HG03442 (cell line): ENCODE measurements at regions not wholly inside any gene's neighbourhood (a gene's known extent, or its start where the extent isn't known, plus 50 kb on each side); places are given as distances from the start of the nearest gene placed in this dataset.

Source experiments
- ATAC-seq: cut with Tn5 transposase; IDR thresholded peaks from one replicate; pipeline ENCODE4 v1.9.1; 2021; ENCODE audit warnings: mild to moderate bottlenecking, moderate library complexity; ENCODE audit not compliant: unreplicated experiment

DNA sequence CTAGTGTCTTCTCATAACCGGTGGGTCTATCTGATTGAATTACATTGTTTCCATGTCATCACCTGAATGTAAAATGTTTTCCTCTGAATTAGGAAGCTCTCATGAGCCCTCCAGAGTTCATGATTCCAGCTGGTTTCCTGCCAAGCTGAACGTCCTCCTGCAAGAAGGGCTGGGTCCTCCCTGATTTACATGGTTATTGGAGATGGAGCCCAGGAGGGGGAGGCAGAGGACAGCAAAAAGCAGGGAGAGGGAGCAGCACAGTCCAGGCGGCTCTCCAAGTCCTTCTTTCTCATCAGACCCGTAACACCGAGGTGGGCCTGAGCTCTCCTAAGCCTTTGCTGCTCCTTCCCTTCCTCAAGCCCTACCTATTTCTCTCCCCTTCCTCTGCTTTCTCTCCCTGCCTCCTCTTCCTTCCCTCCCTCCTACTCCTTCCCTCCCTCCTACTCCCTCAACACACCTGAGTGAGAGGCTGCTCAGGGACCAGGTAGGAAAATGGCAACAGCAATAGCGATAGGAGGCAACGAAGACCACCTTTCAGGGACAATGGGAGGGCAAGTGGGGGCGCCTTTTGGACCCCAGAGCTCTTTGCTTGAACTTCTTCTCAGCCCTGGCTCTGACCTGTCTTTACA lies 265.9 kb downstream of the PRDM2 start:
- ATAC-seq, result no peak

DNA sequence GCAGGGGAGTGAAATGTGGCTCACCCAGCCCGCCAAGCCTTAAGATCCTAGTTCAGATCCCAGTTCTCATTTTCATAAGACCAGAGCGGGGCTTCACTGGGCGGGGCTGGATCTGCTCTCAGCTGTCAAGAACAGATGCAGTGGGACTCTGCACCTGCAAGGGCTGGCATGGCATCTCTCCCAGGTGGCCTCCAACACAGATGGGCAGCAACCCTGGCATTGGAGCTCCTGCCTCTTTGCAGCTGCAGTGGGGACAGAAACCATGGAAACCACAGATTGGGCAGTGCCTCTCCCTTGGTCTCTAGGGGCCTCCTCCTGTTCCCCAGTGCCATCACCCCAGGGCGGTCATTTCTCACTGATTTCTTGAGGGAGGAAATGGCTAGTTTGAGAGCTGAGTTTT lies 267.7 kb downstream of the PRDM2 start:
- no peak for ATAC-seq

DNA sequence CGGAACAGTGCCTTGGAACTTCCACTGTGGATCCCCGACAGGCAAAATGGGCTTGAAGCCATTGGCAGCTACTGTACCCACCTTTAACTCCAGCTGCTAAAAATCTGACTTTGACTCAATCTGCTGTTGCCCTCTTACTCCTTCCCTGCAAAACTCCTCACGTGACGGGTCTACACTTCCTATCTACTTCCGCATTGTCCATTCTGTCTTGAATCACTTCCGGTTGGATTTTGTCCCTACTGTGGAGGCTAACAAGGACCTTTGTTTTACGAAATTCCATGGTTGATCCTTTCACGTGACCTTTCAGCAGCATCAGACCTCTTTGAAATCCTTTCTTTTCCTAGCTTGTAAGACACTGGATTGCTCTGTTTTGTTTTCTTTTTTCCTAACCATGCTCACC lies 268.4 kb downstream of the PRDM2 start:
- no peak for ATAC-seq

DNA sequence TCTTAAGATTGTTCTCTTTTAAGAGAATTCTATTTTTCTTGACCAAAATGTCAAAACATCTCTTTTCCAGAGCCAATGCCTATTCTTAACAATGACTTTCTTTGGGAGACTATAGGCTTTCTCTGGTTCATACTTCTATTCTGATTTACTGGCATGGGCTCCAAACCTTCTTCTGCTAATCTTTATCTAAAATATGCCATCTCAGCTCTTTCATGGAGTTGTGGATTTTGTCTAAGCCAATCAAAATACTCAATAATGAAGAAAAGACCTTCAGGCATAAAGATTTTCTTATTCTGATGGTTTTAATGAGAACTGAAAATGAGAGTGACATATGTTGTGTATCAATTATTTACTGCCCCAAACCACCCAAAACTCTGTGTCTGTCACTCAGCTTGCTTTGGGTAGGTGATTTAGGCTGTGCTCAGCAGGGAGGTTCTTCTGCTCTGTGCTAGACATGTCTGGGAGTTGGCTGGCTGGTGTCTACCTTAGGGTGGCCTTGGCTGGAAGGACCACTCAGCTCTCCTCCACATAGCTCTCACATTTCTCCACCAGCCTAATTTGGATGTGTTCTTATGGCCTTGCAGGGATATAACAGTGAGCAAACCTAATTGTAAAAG lies 270.8 kb downstream of the PRDM2 start:
- no peak for ATAC-seq

DNA sequence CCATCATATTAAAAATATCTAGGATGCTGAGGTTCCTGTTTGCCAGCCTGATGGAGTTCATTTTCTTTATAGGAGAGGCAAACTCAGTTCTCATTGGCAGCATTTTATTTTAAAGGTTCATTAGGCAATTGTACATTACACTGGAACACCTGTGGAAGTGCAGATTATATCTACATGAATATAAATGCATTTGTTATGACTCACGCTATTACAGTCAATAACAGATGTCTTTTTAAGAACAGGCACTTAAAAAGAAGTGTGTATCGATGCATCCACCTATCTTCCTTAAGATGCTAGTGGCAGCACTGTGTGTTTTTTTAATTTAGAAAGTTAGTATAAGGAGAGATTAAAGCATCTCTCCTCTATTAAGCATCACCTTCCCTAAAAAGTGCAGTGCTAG lies 276.5 kb downstream of the PRDM2 start:
- ATAC-seq, result no peak

DNA sequence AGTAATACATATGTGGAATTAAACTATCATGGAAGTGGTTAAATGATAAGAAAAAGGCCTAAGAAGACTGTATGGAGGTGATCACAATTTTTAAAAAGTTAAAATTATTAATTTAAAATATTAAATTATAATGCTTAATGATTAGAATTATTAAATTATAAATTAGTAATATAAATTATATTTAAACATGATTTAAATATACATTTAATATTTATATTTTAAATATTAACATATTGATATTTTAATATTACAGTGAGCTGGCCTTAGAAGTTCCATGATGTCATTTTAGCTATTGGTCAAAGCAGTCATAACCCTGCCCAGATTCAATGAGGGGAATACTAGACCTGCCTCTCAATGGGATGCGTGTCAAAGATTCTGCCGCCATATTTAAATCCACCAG lies 281.2 kb downstream of the PRDM2 start:
- no peak for ATAC-seq

DNA sequence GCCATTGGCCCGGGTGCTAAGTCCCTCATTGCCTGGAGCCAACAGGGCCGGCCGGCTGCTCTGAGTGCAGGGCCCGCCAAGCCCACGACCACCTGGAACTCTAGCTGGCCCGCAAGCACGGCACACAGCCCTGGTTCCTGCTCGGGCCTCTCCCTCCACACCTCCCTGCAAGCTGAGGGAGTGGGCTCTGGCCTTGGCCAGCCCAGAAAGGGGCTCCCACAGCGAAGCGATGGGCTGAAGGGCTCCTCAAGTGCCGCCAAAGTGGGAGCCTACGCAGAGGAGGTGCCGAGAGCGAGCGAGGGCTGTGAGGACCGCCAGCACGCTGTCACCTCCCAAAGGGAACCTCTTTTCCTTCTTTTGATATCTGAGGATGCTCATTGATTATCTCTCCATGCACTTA lies 283.4 kb downstream of the PRDM2 start:
- ATAC-seq, result no peak

DNA sequence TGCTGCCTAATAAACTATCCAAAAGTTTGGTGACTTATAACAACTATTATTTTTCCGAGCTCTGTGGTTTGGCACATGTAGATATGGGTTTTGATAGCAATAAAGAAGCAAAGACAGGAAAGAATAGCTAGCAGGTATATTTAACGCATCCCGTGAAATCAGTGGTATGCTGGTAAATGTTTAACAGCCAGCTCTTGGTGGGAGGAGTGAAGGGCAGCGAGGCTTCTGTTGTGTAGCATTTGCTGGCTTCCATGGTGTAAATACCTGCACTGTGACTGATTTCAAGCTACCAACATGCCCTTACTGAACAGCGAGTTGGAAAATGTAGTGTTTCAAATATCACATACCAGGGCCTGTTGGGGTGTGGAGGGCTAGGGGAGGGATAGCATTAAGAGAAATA lies 291.0 kb downstream of the PRDM2 start:
- ATAC-seq, result no peak

DNA sequence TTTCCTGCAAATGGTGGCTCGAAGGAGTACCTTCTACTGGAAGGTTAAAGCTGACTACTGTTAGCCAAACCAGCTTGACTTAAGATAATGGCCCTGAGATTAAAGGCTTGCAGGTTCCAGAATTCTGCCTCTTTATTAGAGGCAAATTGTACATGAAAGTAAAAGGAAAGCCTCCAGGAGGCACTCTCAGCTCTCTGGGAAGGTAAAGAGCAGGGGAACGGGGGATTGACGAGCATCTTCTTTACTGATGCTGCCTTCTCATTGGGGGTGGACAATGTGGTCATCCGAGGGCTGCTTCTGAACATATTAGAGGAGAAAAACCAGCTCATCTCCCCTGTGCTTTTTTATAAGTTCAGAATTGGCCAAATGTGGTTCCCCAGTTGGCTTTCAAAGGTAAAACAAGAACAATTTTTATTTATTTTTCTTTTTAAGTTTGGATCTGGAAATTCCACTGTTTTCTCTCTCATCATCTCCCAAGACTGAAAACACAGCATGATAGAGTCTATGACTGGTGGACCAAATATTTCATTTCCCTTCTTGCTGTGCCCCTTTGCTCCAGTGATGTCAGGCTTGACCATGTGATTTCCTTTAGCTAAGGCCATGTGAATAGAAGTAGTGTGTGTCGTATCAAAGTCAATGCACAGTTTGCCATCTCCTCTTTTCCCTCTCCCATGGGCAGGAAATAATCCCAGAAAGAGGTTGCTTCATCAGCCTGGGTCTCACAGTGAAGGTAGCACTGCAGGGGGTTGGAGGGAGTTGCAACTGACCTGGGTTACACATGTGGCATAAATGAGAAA lies 292.7 kb downstream of the PRDM2 start:
- ATAC-seq, result no peak

DNA sequence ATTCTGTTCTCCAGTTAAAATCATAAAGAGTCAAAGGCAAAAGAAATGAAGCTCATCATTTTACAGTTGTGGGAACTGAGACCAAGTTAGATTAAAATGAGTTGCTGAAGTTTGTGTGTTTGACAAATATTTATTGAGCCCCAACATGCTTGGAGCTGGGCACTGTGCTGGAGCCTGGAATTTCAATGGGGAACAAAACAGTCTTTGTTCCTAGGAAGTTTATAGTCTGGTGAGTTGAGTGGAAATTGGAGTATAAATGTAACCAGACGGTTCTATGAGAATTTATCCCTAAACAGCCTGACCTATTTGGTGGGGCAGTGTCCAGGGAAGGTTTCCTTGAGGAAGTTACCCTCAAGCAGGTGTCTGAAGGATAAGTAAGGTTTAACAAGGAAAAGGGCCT lies 294.4 kb downstream of the PRDM2 start:
- ATAC-seq, result no peak

DNA sequence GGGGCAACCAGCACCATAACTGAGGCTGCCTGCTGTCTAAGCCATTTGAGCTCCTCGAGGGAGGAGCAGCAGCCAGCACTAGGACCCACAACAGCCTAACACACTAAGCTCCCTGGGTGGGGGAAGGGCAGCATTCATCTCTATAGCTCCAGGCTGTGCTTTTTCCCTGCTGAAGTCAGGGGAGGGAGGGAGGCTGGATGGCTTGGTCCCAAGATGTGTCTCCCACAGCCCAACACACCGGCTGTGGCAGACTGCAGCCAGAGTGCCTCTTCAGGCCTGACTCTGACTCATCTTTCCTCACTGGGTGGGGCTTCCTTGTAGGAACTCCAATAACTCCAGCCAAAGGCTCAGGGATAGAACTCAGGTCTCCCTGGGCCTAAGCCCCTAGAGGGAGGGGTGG lies 296.3 kb downstream of the PRDM2 start:
- no peak for ATAC-seq

DNA sequence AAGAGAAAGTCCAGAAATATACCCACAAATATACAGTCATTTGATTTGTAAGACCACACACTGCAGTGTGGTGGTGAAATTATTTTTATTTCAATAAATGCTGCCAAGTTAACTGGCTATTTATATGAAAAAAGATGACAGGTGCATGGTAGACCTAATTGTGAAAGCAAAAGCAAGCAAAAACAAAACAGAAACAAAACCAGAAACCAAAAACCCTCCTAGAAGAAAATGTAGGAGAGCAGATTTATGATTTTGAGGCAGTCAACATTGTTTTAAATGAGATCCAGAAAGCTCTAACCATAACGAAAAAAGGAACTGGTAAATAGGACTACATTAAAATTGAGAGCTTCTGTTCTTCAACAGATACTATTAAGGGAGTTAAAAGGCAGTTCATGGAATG lies 303.6 kb downstream of the PRDM2 start:
- ATAC-seq, result no peak

DNA sequence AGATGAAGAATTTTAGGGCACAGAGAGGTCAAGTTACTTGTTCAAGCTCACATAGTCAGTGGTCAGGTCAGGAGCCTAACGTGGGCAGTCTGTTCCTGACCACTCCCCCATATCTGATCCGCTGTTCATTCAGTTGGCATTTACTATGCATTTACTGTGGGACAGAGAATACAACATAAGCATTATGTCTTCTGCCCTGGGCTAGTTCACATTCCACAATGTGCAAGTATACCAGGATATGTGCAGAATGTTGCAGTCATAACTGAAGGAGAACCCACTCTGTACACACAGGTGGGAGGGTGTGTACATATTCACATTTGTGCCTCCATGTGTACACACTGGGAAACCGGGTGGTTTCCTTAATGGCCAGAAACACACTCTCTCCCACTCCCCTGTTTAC lies 309.6 kb downstream of the PRDM2 start:
- ATAC-seq, result no peak

DNA sequence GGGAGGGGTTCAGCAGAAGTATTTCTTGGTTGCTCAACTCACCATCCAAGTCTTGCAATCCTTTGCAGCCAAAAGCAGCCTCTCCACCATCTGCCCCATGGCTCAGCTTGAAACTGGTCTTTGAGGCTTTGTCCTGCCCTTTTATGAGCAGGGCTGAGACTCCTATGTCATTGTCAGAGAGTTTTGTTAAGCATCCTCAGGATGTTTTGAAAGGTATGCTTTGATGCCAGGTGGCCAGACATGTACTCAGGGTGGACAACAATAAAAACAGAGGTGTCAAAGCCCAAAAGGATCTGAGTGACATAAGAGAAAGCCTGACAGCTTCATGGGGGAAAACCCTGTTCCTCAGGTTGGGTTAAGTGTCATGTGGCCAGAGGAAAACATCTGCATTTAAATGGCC lies 310.5 kb downstream of the PRDM2 start:
- ATAC-seq, result no peak

DNA sequence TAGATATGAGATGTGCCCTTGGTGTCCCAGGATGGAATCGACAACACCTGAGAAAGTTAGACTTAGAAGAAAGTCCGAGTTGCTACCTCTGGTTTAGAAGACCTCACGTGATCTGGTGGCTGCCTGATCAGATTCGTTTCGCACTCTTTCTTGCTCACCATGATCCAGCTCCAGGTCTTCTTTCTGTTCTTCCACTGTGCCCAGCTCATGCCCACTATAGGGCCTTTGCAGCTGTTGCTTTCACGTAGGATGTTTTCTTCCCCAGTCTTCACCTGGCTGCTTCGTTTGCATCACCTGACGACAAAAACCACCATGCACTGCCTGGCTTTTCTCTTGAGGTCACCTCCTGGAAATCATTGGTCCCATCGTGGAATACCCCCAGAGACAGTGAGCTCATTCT lies 311.1 kb downstream of the PRDM2 start:
- ATAC-seq, result no peak

DNA sequence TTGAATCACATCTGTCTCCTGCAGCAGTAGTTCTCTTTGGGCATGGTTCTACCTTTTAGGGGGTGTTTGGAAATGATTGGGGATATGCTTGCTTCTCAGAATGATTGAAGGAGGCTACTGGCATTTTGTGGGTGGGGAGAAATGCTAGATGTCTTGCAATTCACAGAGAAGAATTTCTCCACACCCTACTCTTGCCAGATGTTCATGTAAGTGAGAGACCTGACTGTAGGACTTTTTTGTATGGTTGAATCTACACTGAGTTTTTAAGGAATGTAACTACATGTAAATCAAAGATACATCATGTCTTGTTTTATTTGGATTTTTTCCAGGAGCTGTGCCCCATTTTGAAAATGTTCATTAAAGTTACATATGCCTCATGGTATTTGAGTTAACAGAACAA lies 311.9 kb downstream of the PRDM2 start:
- no peak for ATAC-seq

DNA sequence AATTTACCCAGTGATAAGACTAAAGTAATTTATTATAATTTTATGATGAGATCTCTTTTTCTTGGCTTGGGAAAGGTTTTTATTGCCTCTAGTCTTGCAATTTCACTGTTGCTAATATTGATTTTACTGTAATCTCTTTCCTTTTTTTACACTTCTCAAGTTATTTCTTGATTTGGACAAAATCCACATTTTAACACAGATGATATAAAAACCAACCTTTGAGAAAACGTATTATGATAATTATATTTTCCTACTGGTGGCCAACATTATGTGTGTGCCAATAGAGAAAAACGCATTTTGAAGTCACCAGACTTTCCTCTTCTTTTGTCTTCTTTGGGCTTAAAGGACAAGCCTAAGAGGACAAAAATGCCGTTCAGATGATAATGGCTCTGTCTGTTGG lies 314.9 kb downstream of the PRDM2 start:
- ATAC-seq, result no peak

DNA sequence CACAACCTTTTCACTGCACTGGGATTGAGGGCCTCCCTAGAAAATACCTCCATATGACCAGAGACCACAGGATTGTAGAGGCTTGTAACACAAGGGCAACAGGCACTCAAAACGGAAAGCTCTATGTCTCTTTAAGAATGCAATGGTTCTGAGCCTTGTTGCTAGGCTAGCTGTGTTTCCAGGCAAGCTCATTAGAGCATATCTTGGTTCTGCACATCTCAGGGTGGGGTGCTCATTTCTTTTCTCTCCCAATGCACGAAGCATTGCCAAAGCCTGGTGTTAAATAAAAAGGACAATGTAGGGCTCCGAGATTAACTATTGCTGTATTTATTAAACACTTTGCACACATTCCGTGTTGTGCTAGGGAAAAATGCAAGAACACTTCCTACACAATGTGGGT lies 315.9 kb downstream of the PRDM2 start:
- ATAC-seq, result no peak

DNA sequence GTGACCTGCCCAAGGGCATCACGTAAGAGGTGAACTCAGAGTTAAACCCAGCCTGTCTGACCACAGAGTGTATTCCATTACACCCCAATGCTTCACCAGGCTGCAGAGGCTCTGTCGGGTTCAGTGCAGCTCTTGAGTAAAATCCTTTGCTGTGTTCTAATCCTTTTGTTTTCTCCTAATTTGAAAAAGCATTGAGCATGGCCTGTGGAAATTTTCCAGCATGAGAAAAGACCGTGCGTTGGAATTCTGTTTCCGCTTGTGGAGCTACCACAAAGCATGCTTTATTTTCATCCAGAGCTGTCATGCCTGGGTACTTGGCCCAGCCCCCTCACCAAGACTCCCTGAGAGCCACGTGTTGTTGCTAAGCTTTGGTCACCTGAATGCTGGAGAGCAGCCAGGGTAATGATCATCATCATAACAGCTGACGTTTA lies 317.6 kb downstream of the PRDM2 start:
- ATAC-seq, result no peak

DNA sequence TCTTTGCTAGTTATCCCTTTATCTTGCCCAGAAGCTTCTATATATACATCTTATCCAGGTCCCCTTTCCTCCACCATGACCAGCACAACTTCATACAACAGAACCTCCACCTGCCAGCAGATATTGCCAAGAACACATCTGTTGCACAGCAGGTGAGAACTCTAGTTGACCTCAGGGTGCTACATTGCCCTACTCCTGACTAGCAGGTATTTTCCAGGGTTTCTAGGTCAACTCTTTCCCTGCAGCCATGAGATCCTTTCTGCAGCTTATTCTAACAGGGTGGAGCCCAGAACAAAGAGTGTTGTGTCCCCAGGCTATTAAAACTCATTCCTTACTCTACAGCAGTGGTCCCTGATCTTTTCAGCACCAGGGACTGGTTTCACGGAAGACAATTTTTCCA lies 319.5 kb downstream of the PRDM2 start:
- no peak for ATAC-seq

DNA sequence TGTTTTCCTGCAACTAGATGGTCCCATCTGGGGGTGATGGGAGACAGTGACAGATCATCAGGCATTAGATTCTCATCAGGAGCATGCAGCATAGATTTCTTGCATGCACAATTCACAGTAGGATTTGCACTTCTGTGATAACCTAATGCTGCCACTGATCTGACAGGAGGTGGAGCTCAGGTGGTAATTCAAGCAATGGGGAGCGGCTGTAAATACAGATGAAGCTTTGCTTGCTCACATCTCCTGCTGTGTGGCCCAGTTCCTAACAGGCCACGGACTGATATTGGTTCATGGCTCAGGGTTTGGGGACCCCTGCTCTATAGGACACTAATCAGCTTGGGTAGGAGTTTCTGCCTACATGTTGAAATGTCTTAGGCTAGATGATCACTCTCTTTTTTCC lies 320.0 kb downstream of the PRDM2 start:
- no peak for ATAC-seq

DNA sequence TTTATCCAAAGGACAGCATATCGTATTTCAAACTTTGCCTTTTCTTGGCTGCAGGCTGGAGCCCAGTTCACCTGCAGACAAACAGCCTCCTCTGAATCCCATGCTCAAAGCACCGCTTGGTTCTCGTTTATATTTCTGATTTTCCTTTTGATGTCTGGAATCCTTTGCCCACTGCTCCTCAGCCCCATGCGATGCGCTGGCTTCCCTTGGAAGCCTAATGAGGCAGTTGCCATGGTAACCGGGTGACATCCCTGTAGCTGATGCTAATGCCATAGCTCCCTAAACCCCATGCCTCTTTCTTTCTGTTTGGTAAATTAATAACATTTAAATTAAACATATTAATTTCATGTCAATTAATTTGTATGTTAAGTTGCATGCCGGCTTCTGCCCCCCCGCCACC lies 327.1 kb downstream of the PRDM2 start:
- ATAC-seq, result no peak
